Liver (tissue), 8 donors: ENCODE measurements at regions not wholly inside any gene's neighbourhood (a gene's known extent, or its start where the extent isn't known, plus 50 kb on each side); places are given as distances from the start of the nearest gene placed in this dataset.

Source experiments
- DNase-seq: peaks from one replicate; pipeline ENCODE4 v3.0.0-alpha.2; 2017; ENCODE audit warnings: low spot score
- H3K27ac ChIP-seq, 2 donors: one replicate each; pipeline ENCODE4 v1.7.0; 2013; ENCODE audit warnings: inconsistent platforms in 2 of 2, low read length in 2 of 2, control low read depth in 1 of 2, low read depth in 1 of 2, mild to moderate bottlenecking in 1 of 2
- H3K27me3 ChIP-seq, 4 donors: one replicate each; pipeline versions ENCODE4 v1.6.1 to v1.7.0; 2013; ENCODE audit warnings: low read length in 3 of 4, inconsistent platforms in 1 of 4, mild to moderate bottlenecking in 1 of 4, moderate library complexity in 1 of 4; ENCODE audit not compliant: control insufficient read depth in 4 of 4, insufficient read depth in 4 of 4
- H3K36me3 ChIP-seq, 4 donors: one replicate each; pipeline versions ENCODE4 v1.6.1 to v1.7.0; 2013; ENCODE audit warnings: low read length in 3 of 4, mild to moderate bottlenecking in 3 of 4, low read depth in 1 of 4, moderate library complexity in 1 of 4; ENCODE audit not compliant: control insufficient read depth in 4 of 4, insufficient read depth in 3 of 4
- H3K4me1 ChIP-seq, 4 donors: one replicate each; pipeline versions ENCODE4 v1.6.1 to v1.7.0; 2013; ENCODE audit warnings: low read length in 3 of 4, mild to moderate bottlenecking in 3 of 4, moderate library complexity in 1 of 4; ENCODE audit not compliant: control insufficient read depth in 4 of 4, insufficient read depth in 4 of 4
- H3K4me3 ChIP-seq, 3 donors: one replicate each; pipeline versions ENCODE4 v1.6.1 to v1.7.0; 2013; ENCODE audit warnings: low read length in 3 of 3, control low read depth in 1 of 3, low read depth in 1 of 3, mild to moderate bottlenecking in 1 of 3
- H3K9ac ChIP-seq, 2 donors: one replicate each; pipeline ENCODE4 v1.7.0; 2013; ENCODE audit warnings: low read length in 2 of 2, mild to moderate bottlenecking in 2 of 2, moderate library complexity in 2 of 2, control low read depth in 1 of 2, low read depth in 1 of 2
- H3K9me3 ChIP-seq, 4 donors: one replicate each; pipeline versions ENCODE4 v1.6.1 to v1.7.0; 2013; ENCODE audit warnings: low read length in 3 of 4; ENCODE audit not compliant: control insufficient read depth in 4 of 4
- ATF3 ChIP-seq: IDR thresholded peaks from 2 replicates; pipeline ENCODE4 v1.6.1; 2016; ENCODE audit warnings: antibody characterized with exemption
- CTCF ChIP-seq: fragments of 150-350 bp; IDR thresholded peaks from 2 replicates; pipeline ENCODE4 v1.5.1; 2017; ENCODE audit warnings: improper control_type of control experiment, low read depth, low read length; ENCODE audit not compliant: missing input control
- EGR1 ChIP-seq, 2 donors: IDR thresholded peaks; 2 replicates each; pipeline ENCODE4 v1.6.1; 2016 to 2018; ENCODE audit warnings: antibody characterized with exemption in 2 of 2, low read depth in 2 of 2
- FOXA1 ChIP-seq: IDR thresholded peaks from 2 replicates; pipeline ENCODE4 v1.6.1; 2016; ENCODE audit warnings: antibody characterized with exemption
- FOXA2 ChIP-seq: IDR thresholded peaks from 2 replicates; pipeline ENCODE4 v1.6.1; 2016; ENCODE audit warnings: antibody characterized with exemption
- GABPA ChIP-seq, 2 donors: IDR thresholded peaks in 1 of 2; conservative IDR thresholded peaks in 1 of 2; 2 replicates each; pipeline ENCODE4 v1.6.1; 2016; ENCODE audit warnings: antibody characterized with exemption in 2 of 2, mild to moderate bottlenecking in 1 of 2, moderate library complexity in 1 of 2
- HNF4A ChIP-seq, 2 donors: conservative IDR thresholded peaks; 2 replicates each; pipeline ENCODE4 v1.6.1; 2016; ENCODE audit warnings: antibody characterized with exemption in 2 of 2, mild to moderate bottlenecking in 2 of 2
- HNF4G ChIP-seq: IDR thresholded peaks from 2 replicates; pipeline ENCODE4 v1.6.1; 2016; ENCODE audit warnings: antibody characterized with exemption
- JUND ChIP-seq, 2 donors: IDR thresholded peaks; 2 replicates each; pipeline ENCODE4 v1.6.1; 2016; ENCODE audit warnings: antibody characterized with exemption in 2 of 2
- NR2F2 ChIP-seq: IDR thresholded peaks from 2 replicates; pipeline ENCODE4 v1.6.1; 2016; ENCODE audit warnings: antibody characterized with exemption
- RAD21 ChIP-seq, 2 donors: IDR thresholded peaks; 2 replicates each; pipeline ENCODE4 v1.6.1; 2016; ENCODE audit warnings: antibody characterized with exemption in 2 of 2, mild to moderate bottlenecking in 2 of 2
- REST ChIP-seq: IDR thresholded peaks from 2 replicates; pipeline ENCODE4 v1.6.1; 2016; ENCODE audit warnings: antibody characterized with exemption, mild to moderate bottlenecking
- RXRA ChIP-seq, 2 donors: IDR thresholded peaks; 2 replicates each; pipeline ENCODE4 v1.6.1; 2017 to 2018; ENCODE audit warnings: antibody characterized with exemption in 2 of 2, mild to moderate bottlenecking in 1 of 2
- TAF1 ChIP-seq: conservative IDR thresholded peaks from 2 replicates; pipeline ENCODE4 v1.6.1; 2016; ENCODE audit warnings: antibody characterized with exemption, mild to moderate bottlenecking
- YY1 ChIP-seq: IDR thresholded peaks from 2 replicates; pipeline ENCODE4 v1.6.1; 2016; ENCODE audit warnings: antibody characterized with exemption, mild to moderate bottlenecking
- ZBTB33 ChIP-seq: IDR thresholded peaks from 2 replicates; pipeline ENCODE4 v1.6.1; 2016; ENCODE audit warnings: antibody characterized with exemption
- WGBS: extraction: QIAGEN DNeasy Blood & Tissue Kit; methylation state at CpG from one replicate; pipeline ENCODE4 v1.1.7; 2013; 5-methylcytosine and 5-hydroxymethylcytosine counted together
- donor health status: healthy.
- donor health status: healthy.
- donor health status: healthy.
- donor health status: healthy.
- donor health status: healthy.

- WGBS: 79% methylated on average over 1 of the region's 1 CpG
- TF ChIP-seq ATF3: no peak
- no peak for TF ChIP-seq REST
- no peak for TF ChIP-seq ZBTB33
- TF ChIP-seq HNF4G: no peak
- TF ChIP-seq FOXA2: no peak
- no peak for TF ChIP-seq YY1
- no peak for TF ChIP-seq FOXA1
- no peak for TF ChIP-seq NR2F2
- TF ChIP-seq GABPA (IDR thresholded peaks at IDR 0.05 in 1 of 2, conservative IDR thresholded peaks at IDR 0.05 in 1 of 2): no peak
- TF ChIP-seq JUND (IDR thresholded peaks at IDR 0.05): no peak
Measured at GRCh38 chrX:15016051-15016450, 142.8 kb downstream of the MOSPD2 start.

DNA sequence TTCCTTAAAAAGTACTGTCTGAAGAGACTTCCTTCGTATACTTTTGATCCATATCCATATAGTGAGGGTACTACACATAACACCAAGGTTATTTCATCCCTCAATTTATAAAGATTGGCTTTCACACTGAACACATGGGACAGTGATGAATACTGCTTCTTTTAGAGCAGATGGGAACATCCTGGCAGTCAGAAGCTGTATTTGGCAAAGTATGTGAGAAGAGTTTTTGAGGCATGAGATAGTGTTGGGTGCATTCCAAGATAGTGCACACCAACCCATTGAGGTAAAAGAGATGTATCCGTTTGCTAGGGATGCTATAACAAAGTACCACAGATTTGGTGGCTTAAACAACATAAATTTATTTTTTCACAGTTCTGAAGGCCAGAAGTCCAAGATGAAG is 141.1 kb downstream of the MOSPD2 start:
- Histone ChIP-seq H3K27me3 (peaks cover 0 to 2% (median 0%) of the 10 kb centered on the region in 4 donors), H3K36me3 (no peaks in the 10 kb centered on the region), H3K27ac (no peak overlapping the region), H3K4me3 (no peak overlapping the region), H3K9me3 (no peaks in the 10 kb centered on the region), H3K9ac (no peak overlapping the region), H3K4me1 (no peaks in the 10 kb centered on the region)
- 73% methylated on average over 2 of the region's 2 CpGs for WGBS
- DNase-seq: no peak
- no peak for TF ChIP-seq RXRA (IDR thresholded peaks at IDR 0.05)
- no peak for TF ChIP-seq REST
- TF ChIP-seq HNF4G: no peak
- TF ChIP-seq RAD21 (IDR thresholded peaks at IDR 0.05): no peak
- no peak for TF ChIP-seq TAF1
- no peak for TF ChIP-seq NR2F2
- TF ChIP-seq JUND (IDR thresholded peaks at IDR 0.05): no peak
- no peak for TF ChIP-seq ZBTB33
- no peak for TF ChIP-seq FOXA2
- no peak for TF ChIP-seq YY1
- TF ChIP-seq GABPA (IDR thresholded peaks at IDR 0.05 in 1 of 2, conservative IDR thresholded peaks at IDR 0.05 in 1 of 2): no peak
- no peak for TF ChIP-seq CTCF
- TF ChIP-seq HNF4A (conservative IDR thresholded peaks at IDR 0.05): no peak
- TF ChIP-seq ATF3: no peak
- no peak for TF ChIP-seq EGR1 (IDR thresholded peaks at IDR 0.05; ENCODE audit: low read depth in 2 of 2)
- TF ChIP-seq FOXA1: no peak

More at GRCh38 chrX:15016051-15016450, 142.8 kb downstream of the MOSPD2 start:
- DNase-seq: no peak
- H3K4me3 ChIP-seq: no peak overlapping the region
- no peaks in the 10 kb centered on the region for H3K9me3 ChIP-seq
- H3K4me1 ChIP-seq: no peaks in the 10 kb centered on the region
- no peaks in the 10 kb centered on the region for H3K36me3 ChIP-seq
- peaks cover 0 to 2% (median 0%) of the 10 kb centered on the region in 4 donors for H3K27me3 ChIP-seq
- H3K9ac ChIP-seq: no peak overlapping the region
- no peak overlapping the region for H3K27ac ChIP-seq
